NT2/D1 (cell line): ENCODE measurements at regions not wholly inside any gene's neighbourhood (a gene's known extent, or its start where the extent isn't known, plus 50 kb on each side); places are given as distances from the start of the nearest gene placed in this dataset.

Source experiments
- SUZ12 ChIP-seq: IDR thresholded peaks from 2 replicates; pipeline ENCODE4 v1.6.1; 2011; ENCODE audit not compliant: insufficient read length, insufficient read depth; ENCODE audit errors: extremely low read depth
- YY1 ChIP-seq: IDR thresholded peaks from 2 replicates; pipeline ENCODE4 v1.6.1; 2011; ENCODE audit not compliant: insufficient read length, insufficient read depth
- ZNF274 ChIP-seq: IDR thresholded peaks from 2 replicates; pipeline ENCODE4 v1.6.1; 2011; ENCODE audit warnings: mild to moderate bottlenecking, low read depth, low read length

GRCh38 chr22:22408731-22409696, 99.5 kb downstream of the ZNF280B start:
- TF ChIP-seq ZNF274 (no peak), YY1 (no peak), SUZ12 (no peak)
